ENCODE measurements at regions not wholly inside any gene's neighbourhood (a gene's known extent, or its start where the extent isn't known, plus 50 kb on each side); places are given as distances from the start of the nearest gene placed in this dataset.

- TF ChIP-seq CTCF (IDR thresholded peaks at IDR 0.05) (no peak), POLR2A (IDR thresholded peaks at IDR 0.05) (no peak)
Observed at GRCh38 chr3:102885289-102885688, 450.5 kb downstream of the ZPLD1 start.
